ENCODE measurements at regions not wholly inside any gene's neighbourhood (a gene's known extent, or its start where the extent isn't known, plus 50 kb on each side); places are given as distances from the start of the nearest gene placed in this dataset.

DNA sequence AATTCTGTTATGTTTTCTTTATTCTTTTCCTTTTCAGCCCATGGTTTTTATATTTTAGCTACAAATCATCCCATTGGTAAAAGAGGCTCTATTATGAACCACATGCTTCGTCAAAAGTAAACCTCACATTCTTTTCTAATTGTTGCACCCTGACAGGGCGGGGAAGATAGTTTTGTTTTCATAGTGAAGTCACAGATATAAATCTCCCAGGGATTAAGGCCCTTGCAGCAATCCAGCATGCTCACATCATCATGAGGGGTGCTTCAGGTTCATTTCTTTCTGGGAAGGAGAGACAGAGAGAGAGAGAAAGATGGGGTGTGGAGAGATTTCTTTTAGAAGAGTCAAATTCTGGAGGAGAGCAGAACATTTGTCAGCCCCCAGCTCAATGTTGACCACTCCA is 124.5 kb upstream of the CDC42EP3 start:
- TF ChIP-seq EZH2 (IDR thresholded peaks at IDR 0.05; ENCODE audit: low read length, missing control alignments) (no peak), CTCF (conservative IDR thresholded peaks at IDR 0.05 in 1 of 2, IDR thresholded peaks at IDR 0.05 in 1 of 2; ENCODE audit: low read depth in 1 of 2, low read length in 2 of 2) (no peak)
